Right atrium auricular region (tissue), 2 donors: ENCODE measurements at regions not wholly inside any gene's neighbourhood (a gene's known extent, or its start where the extent isn't known, plus 50 kb on each side); places are given as distances from the start of the nearest gene placed in this dataset.
A peak's percentile ranks its signal among the peaks of the same experiment; 100 is the strongest.
"Not testable (repeated sequence)": the region's sequence is repeated elsewhere in the genome, so short reads cannot be mapped to it uniquely, and the experiment has no call there.

Experiments used
- DNase-seq: peaks from one replicate; pipeline ENCODE4 v3.0.0-alpha.2; 2019; ENCODE audit warnings: low spot score
- H3K27ac ChIP-seq, 2 donors: fragments of 200-600 bp; sonication (generic); 1 replicate in 1 of 2; 2 replicates in 1 of 2; pipeline ENCODE4 v1.5.1; 2016 to 2019
- H3K27me3 ChIP-seq, 2 donors: fragments of 200-600 bp; sonication (generic); one replicate each; pipeline versions ENCODE4 v1.5.1 to v1.6.0; 2017 to 2019
- H3K36me3 ChIP-seq: fragments of 200-600 bp; sonication (generic); one replicate; pipeline ENCODE4 v1.5.1; 2016
- H3K4me1 ChIP-seq, 2 donors: fragments of 200-600 bp; sonication (generic); one replicate each; pipeline versions ENCODE4 v1.5.1 to v1.6.0; 2017 to 2019
- H3K4me3 ChIP-seq, 2 donors: fragments of 200-600 bp; sonication (generic); 1 replicate in 1 of 2; 2 replicates in 1 of 2; pipeline ENCODE4 v1.5.1; 2017 to 2019; ENCODE audit warnings: mild to moderate bottlenecking in 1 of 2, moderate library complexity in 1 of 2
- H3K9me3 ChIP-seq, 2 donors: fragments of 200-600 bp; sonication (generic); one replicate each; pipeline ENCODE4 v1.5.1; 2019
- TF ChIP-seq, protein P1 (sequence below), 2 donors: fragments of 200-600 bp; sonication (generic); IDR thresholded peaks; one replicate each; pipeline ENCODE4 v1.5.1; 2019; ENCODE audit warnings: antibody characterized with exemption in 2 of 2

DNA sequence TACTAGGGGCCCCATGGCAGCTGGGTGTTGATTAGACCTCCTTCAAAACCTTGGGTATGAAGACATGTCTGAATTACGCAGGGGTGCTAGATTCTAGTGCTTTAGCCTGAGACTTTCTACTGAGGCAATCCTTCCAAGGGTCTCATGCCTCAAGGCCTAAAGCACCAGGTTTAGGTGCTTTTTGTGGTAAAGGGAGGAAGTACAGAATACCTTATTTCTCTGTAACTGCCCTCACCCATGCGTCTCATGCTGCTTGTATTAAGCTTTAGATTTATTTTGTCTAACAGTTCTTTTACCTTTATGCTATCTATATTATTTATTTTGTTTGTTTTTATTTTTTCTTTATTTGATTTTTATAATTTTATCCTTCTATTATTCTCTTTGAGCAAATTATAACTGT is 190.2 kb upstream of the GK2 start:
- H3K27ac ChIP-seq, result peak overlapping the region in 1 of 2 donors; percentile 62
- no peak overlapping the region for H3K4me3 ChIP-seq
- H3K27me3 ChIP-seq, result no peaks in the 10 kb centered on the region
- no peaks in the 10 kb centered on the region for H3K36me3 ChIP-seq
- peaks cover 0 to 11% of the 10 kb centered on the region in 2 donors for H3K4me1 ChIP-seq
- TF ChIP-seq, protein P1, sequence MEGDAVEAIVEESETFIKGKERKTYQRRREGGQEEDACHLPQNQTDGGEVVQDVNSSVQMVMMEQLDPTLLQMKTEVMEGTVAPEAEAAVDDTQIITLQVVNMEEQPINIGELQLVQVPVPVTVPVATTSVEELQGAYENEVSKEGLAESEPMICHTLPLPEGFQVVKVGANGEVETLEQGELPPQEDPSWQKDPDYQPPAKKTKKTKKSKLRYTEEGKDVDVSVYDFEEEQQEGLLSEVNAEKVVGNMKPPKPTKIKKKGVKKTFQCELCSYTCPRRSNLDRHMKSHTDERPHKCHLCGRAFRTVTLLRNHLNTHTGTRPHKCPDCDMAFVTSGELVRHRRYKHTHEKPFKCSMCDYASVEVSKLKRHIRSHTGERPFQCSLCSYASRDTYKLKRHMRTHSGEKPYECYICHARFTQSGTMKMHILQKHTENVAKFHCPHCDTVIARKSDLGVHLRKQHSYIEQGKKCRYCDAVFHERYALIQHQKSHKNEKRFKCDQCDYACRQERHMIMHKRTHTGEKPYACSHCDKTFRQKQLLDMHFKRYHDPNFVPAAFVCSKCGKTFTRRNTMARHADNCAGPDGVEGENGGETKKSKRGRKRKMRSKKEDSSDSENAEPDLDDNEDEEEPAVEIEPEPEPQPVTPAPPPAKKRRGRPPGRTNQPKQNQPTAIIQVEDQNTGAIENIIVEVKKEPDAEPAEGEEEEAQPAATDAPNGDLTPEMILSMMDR (IDR thresholded peaks at IDR 0.05), result no peak
- no peak for DNase-seq
- no peaks in the 10 kb centered on the region for H3K9me3 ChIP-seq

DNA sequence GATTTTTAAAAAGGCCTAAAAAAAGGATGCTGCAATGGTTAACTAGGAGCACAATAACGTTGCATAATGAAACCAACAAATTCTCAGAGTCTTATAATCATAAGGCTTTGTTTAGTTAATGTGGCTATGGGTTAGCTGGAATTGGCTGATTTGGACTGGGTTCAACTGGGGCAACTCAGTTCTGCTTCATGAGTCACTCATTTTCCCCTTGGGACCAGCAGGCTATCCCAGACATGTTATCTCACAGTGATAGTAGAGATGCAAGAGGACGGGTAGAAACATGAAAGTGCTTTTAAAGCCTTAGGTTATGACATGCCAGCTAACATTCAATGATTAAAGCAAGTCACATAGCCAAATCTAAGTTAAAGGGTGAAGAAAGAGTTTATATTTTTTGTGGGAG is 189.2 kb upstream of the GK2 start:
- no peak overlapping the region for H3K4me3 ChIP-seq
- no peaks in the 10 kb centered on the region for H3K36me3 ChIP-seq
- TF ChIP-seq, protein P1 (IDR thresholded peaks at IDR 0.05), result no peak
- peaks cover 0 to 11% of the 10 kb centered on the region in 2 donors for H3K4me1 ChIP-seq
- DNase-seq, result no peak
- no peaks in the 10 kb centered on the region for H3K9me3 ChIP-seq
- no peak overlapping the region for H3K27ac ChIP-seq
- no peaks in the 10 kb centered on the region for H3K27me3 ChIP-seq

DNA sequence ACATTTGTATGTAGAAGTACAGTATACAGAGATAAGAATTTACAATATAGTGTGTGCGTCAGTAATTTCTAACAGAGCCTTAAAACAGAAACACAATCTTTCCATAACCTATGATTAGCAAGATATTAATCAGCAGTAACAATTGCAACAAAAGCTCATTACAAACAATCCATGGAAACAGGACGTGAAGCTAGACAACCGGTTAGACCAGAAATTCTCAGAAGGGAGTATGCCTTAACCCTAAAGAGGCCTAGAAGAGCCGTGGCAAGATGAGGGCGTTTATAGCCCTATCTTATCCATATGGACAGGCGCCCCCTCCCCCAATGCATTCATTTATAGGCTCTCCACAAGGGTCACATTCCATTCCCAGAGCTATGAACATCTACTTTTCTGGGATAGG is 184.2 kb upstream of the GK2 start:
- not testable (repeated sequence) for H3K27ac ChIP-seq, H3K9me3 ChIP-seq, H3K27me3 ChIP-seq, H3K36me3 ChIP-seq, H3K4me3 ChIP-seq, DNase-seq
- H3K4me1 ChIP-seq, result peaks cover 0 to 10% of the 10 kb centered on the region in 2 donors

DNA sequence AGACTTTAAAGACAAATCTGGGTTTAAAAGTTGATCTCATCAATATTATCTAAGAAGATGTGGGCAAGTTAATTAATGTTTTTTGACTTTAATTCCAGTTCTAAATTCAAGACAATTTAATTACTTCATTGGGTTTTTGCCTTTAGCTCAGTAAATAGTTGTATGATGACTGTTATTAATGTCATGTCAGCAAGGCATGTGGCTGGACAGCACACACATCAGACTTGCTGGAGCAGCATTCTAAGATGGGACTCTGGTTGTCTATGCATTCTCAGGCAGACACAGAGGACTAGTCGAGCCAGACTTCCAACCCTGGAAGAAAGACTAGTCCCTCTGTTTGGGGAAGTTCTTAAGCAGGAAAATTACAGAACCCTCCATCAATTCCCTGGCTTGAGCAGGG is 180.7 kb upstream of the GK2 start:
- no peaks in the 10 kb centered on the region for H3K27me3 ChIP-seq
- no peaks in the 10 kb centered on the region for H3K36me3 ChIP-seq
- no peak overlapping the region for H3K4me3 ChIP-seq
- no peak for DNase-seq
- H3K27ac ChIP-seq, result no peak overlapping the region
- peaks cover 0 to 16% of the 10 kb centered on the region in 2 donors for H3K4me1 ChIP-seq
- TF ChIP-seq, protein P1 (IDR thresholded peaks at IDR 0.05), result no peak
- no peaks in the 10 kb centered on the region for H3K9me3 ChIP-seq

DNA sequence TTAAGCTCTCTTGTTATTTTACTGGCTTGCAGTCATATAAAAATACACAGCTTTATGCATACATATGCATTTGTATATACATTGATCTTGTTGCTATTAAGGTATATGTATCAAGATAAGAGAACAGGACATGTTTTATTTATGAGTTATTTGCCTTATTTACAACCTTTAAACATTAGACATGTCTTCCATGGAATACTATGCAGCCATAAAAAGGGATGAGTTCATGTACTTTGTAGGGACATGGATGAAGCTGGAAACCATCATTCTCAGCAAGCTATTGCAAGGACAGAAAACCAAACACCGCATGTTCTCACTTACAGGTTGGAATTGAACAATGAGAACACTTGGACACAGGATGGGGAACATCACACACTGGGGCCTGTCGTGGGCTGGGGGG is 179.2 kb upstream of the GK2 start:
- not testable (repeated sequence) for DNase-seq, H3K9me3 ChIP-seq, H3K36me3 ChIP-seq, H3K27ac ChIP-seq, H3K4me3 ChIP-seq, H3K27me3 ChIP-seq
- peaks cover 0 to 16% of the 10 kb centered on the region in 2 donors for H3K4me1 ChIP-seq

DNA sequence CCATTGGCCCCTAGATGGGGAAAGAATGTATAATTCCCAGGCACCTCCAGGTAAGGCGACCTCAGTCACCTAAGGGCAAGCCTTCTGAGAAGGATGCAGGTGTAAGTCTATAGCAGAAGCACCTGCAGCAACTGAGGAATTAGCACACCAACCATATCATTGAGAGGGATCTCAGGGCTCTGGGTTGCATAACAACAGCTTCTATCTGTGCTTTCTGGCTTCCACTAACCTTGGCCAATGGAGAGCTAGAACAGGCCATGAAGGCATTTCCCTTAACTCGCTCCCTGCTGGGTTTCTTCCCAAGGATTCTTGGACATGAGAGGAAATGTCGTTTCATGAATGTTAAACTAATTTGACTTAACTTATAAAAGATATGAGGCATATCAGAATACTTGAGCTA is 177.8 kb upstream of the GK2 start:
- no peaks in the 10 kb centered on the region for H3K36me3 ChIP-seq
- no peak for DNase-seq
- peak overlapping the region in 1 of 2 donors; percentile 74 for H3K27ac ChIP-seq
- no peak overlapping the region for H3K4me3 ChIP-seq
- no peaks in the 10 kb centered on the region for H3K27me3 ChIP-seq
- TF ChIP-seq, protein P1 (IDR thresholded peaks at IDR 0.05), result no peak
- peaks cover 0 to 14% of the 10 kb centered on the region in 2 donors for H3K4me1 ChIP-seq
- no peaks in the 10 kb centered on the region for H3K9me3 ChIP-seq

DNA sequence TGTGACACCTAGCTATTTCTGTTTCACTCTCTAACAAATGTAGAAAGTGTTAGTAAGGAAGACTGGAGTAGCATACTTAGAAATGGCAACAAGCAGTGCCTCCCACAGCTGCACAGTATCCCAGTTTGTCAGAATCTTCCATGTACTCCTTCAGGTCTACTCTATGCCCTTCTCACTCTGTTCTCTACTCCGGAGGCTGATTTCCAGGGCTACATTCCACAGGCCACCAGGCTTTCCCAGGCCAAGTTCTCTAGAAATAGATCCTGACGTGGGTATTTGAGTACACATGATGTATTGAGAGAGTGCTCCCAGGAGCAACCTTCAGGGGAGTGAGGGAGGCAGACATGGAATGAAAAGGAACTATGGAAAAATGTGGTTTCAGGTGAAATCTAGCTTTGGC is 177.3 kb upstream of the GK2 start:
- TF ChIP-seq, protein P1 (IDR thresholded peaks at IDR 0.05), result no peak
- H3K27ac ChIP-seq, result peak overlapping the region in 1 of 2 donors; percentile 74

More for the DNA sequence above, 177.3 kb upstream of the GK2 start:
- Histone ChIP-seq H3K9me3 (no peaks in the 10 kb centered on the region), H3K4me3 (no peak overlapping the region), H3K4me1 (peaks cover 0 to 9% of the 10 kb centered on the region in 2 donors), H3K36me3 (no peaks in the 10 kb centered on the region), H3K27me3 (no peaks in the 10 kb centered on the region)
- DNase-seq, result no peak
